ENCODE measurements at regions not wholly inside any gene's neighbourhood (a gene's known extent, or its start where the extent isn't known, plus 50 kb on each side); places are given as distances from the start of the nearest gene placed in this dataset.

DNA sequence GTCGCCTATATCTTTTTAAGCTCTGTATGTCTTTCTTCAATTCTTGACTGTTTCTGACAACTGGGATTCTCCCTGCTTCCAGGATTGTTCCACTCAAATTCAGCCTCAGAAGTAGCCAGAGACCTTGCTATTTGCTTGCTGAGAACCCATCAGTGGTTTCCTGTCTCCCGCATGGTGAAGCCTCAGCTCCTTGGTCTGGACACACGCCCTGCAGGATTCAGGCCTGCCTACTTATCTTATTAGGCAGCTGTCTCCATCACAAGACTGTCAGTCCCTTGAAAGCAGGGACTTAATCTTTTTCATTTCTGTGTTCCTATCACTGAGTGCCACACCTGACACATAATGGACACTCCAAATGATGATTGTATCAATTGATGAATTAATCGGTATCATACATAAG, 175.3 kb downstream of the PLPP3 start:
- TF ChIP-seq CTCF (IDR thresholded peaks at IDR 0.05): no peak
- TF ChIP-seq TFCP2L1 (CRISPR knock-in tag; IDR thresholded peaks at IDR 0.05): no peak
- TF ChIP-seq POLR2A (IDR thresholded peaks at IDR 0.05; ENCODE audit: low read length): no peak
- TF ChIP-seq ZNF302 (CRISPR knock-in tag; IDR thresholded peaks at IDR 0.05): no peak
- TF ChIP-seq RAD21 (conservative IDR thresholded peaks at IDR 0.05 in 1 of 2, IDR thresholded peaks at IDR 0.05 in 1 of 2): no peak
- TF ChIP-seq EP300 (IDR thresholded peaks at IDR 0.05): no peak
- TF ChIP-seq CBX2 (IDR thresholded peaks at IDR 0.05; ENCODE audit: borderline replicate concordance, low read depth): no peak
- no peak for TF ChIP-seq CHD2 (IDR thresholded peaks at IDR 0.05; ENCODE audit: low read length, partially characterized antibody)
- no peak for TF ChIP-seq EHMT2 (IDR thresholded peaks at IDR 0.05; ENCODE audit: low read depth)
